ENCODE measurements at regions not wholly inside any gene's neighbourhood (a gene's known extent, or its start where the extent isn't known, plus 50 kb on each side); places are given as distances from the start of the nearest gene placed in this dataset.

- H3K36me3 ChIP-seq (ENCODE audit: control insufficient read depth in 3 of 3, insufficient read depth in 2 of 3, low read depth in 1 of 3, low read length in 3 of 3): no peaks in the 10 kb centered on the region
- FAIRE-seq: no peak
- no peaks in the 10 kb centered on the region for H3K9me3 ChIP-seq (ENCODE audit: control insufficient read depth in 2 of 2, insufficient read depth in 1 of 2, low read depth in 1 of 2, low read length in 1 of 2)
- WGBS, 3 donors: 9 to 54% (median 33%) methylated on average over 5 of the region's 5 CpGs
- no peak overlapping the region for H3K4me3 ChIP-seq (ENCODE audit: low read depth in 1 of 3, low read length in 3 of 3)
- no peaks in the 10 kb centered on the region for H3K27me3 ChIP-seq (ENCODE audit: control insufficient read depth in 3 of 3, insufficient read depth in 3 of 3, low read length in 3 of 3)
- H3K4me1 ChIP-seq (ENCODE audit: control insufficient read depth in 3 of 3, insufficient read depth in 2 of 3, low read depth in 1 of 3, low read length in 2 of 3): peaks cover 0 to 2% (median 0%) of the 10 kb centered on the region in 3 donors
- no peak overlapping the region for H3K27ac ChIP-seq (ENCODE audit: low read depth in 1 of 3, low read length in 2 of 3)
- peak; percentile 65 to 81 for DNase-seq
Measured at GRCh38 chr10:111207500-111207899, 130.7 kb downstream of the ADRA2A start.

- 77 to 85% (median 81%) methylated on average over 3 of the region's 3 CpGs for WGBS, 3 donors
- no peak overlapping the region for H3K4me3 ChIP-seq (ENCODE audit: low read depth in 1 of 3, low read length in 3 of 3)
- DNase-seq: no peak
- no peaks in the 10 kb centered on the region for H3K36me3 ChIP-seq (ENCODE audit: control insufficient read depth in 3 of 3, insufficient read depth in 2 of 3, low read depth in 1 of 3, low read length in 3 of 3)
- no peak overlapping the region for H3K27ac ChIP-seq (ENCODE audit: low read depth in 1 of 3, low read length in 2 of 3)
- H3K27me3 ChIP-seq (ENCODE audit: control insufficient read depth in 3 of 3, insufficient read depth in 3 of 3, low read length in 3 of 3): no peaks in the 10 kb centered on the region
- no peaks in the 10 kb centered on the region for H3K9me3 ChIP-seq (ENCODE audit: control insufficient read depth in 2 of 2, insufficient read depth in 1 of 2, low read depth in 1 of 2, low read length in 1 of 2)
- H3K4me1 ChIP-seq (ENCODE audit: control insufficient read depth in 3 of 3, insufficient read depth in 2 of 3, low read depth in 1 of 3, low read length in 2 of 3): peaks cover 0 to 2% (median 0%) of the 10 kb centered on the region in 3 donors
- no peak for FAIRE-seq
Measured at GRCh38 chr10:111208951-111209350, 132.1 kb downstream of the ADRA2A start.

- H3K4me1 ChIP-seq (ENCODE audit: control insufficient read depth in 3 of 3, insufficient read depth in 2 of 3, low read depth in 1 of 3, low read length in 2 of 3): peaks cover 0 to 2% (median 0%) of the 10 kb centered on the region in 3 donors
- DNase-seq (no peak), FAIRE-seq (no peak)
- H3K9me3 ChIP-seq (ENCODE audit: control insufficient read depth in 2 of 2, insufficient read depth in 1 of 2, low read depth in 1 of 2, low read length in 1 of 2): no peaks in the 10 kb centered on the region
- no peak overlapping the region for H3K4me3 ChIP-seq (ENCODE audit: low read depth in 1 of 3, low read length in 3 of 3)
- no peaks in the 10 kb centered on the region for H3K36me3 ChIP-seq (ENCODE audit: control insufficient read depth in 3 of 3, insufficient read depth in 2 of 3, low read depth in 1 of 3, low read length in 3 of 3)
- no peaks in the 10 kb centered on the region for H3K27me3 ChIP-seq (ENCODE audit: control insufficient read depth in 3 of 3, insufficient read depth in 3 of 3, low read length in 3 of 3)
- no peak overlapping the region for H3K27ac ChIP-seq (ENCODE audit: low read depth in 1 of 3, low read length in 2 of 3)
- 75 to 80% (median 75%) methylated on average over 5 of the region's 5 CpGs for WGBS, 3 donors
Measured at GRCh38 chr10:111209692-111210091, 132.9 kb downstream of the ADRA2A start.

- Histone ChIP-seq H3K4me1 (ENCODE audit: control insufficient read depth in 3 of 3, insufficient read depth in 2 of 3, low read depth in 1 of 3, low read length in 2 of 3) (peaks cover 0 to 2% (median 0%) of the 10 kb centered on the region in 3 donors), H3K27me3 (ENCODE audit: control insufficient read depth in 3 of 3, insufficient read depth in 3 of 3, low read length in 3 of 3) (no peaks in the 10 kb centered on the region), H3K36me3 (ENCODE audit: control insufficient read depth in 3 of 3, insufficient read depth in 2 of 3, low read depth in 1 of 3, low read length in 3 of 3) (no peaks in the 10 kb centered on the region), H3K9me3 (ENCODE audit: control insufficient read depth in 2 of 2, insufficient read depth in 1 of 2, low read depth in 1 of 2, low read length in 1 of 2) (no peaks in the 10 kb centered on the region), H3K4me3 (ENCODE audit: low read depth in 1 of 3, low read length in 3 of 3) (no peak overlapping the region), H3K27ac (ENCODE audit: low read depth in 1 of 3, low read length in 2 of 3) (no peak overlapping the region)
- peak in 1 of 2 donors; percentile 55 for DNase-seq
- no peak for FAIRE-seq
- WGBS, 3 donors: 13 to 49% (median 33%) methylated on average over 3 of the region's 3 CpGs
Measured at GRCh38 chr10:111211241-111211640, 134.4 kb downstream of the ADRA2A start.

GRCh38 chr10:111211706-111212105, 134.9 kb downstream of the ADRA2A start:
- no peaks in the 10 kb centered on the region for H3K27me3 ChIP-seq (ENCODE audit: control insufficient read depth in 3 of 3, insufficient read depth in 3 of 3, low read length in 3 of 3)
- FAIRE-seq: no peak
- H3K9me3 ChIP-seq (ENCODE audit: control insufficient read depth in 2 of 2, insufficient read depth in 1 of 2, low read depth in 1 of 2, low read length in 1 of 2): no peaks in the 10 kb centered on the region
- no peak overlapping the region for H3K4me3 ChIP-seq (ENCODE audit: low read depth in 1 of 3, low read length in 3 of 3)
- H3K27ac ChIP-seq (ENCODE audit: low read depth in 1 of 3, low read length in 2 of 3): no peak overlapping the region
- no peak for DNase-seq
- WGBS, 3 donors: 70 to 79% (median 74%) methylated on average over 3 of the region's 3 CpGs
- no peaks in the 10 kb centered on the region for H3K36me3 ChIP-seq (ENCODE audit: control insufficient read depth in 3 of 3, insufficient read depth in 2 of 3, low read depth in 1 of 3, low read length in 3 of 3)
- peaks cover 0 to 2% (median 0%) of the 10 kb centered on the region in 3 donors for H3K4me1 ChIP-seq (ENCODE audit: control insufficient read depth in 3 of 3, insufficient read depth in 2 of 3, low read depth in 1 of 3, low read length in 2 of 3)

- peaks cover 0 to 5% (median 2%) of the 10 kb centered on the region in 3 donors for H3K27me3 ChIP-seq (ENCODE audit: control insufficient read depth in 3 of 3, insufficient read depth in 3 of 3, low read length in 3 of 3)
- 74 to 85% (median 77%) methylated on average over 10 of the region's 10 CpGs for WGBS, 3 donors
- H3K4me3 ChIP-seq (ENCODE audit: low read depth in 1 of 3, low read length in 3 of 3): no peak overlapping the region
- FAIRE-seq: no peak
- DNase-seq: no peak
- H3K27ac ChIP-seq (ENCODE audit: low read depth in 1 of 3, low read length in 2 of 3): no peak overlapping the region
- no peaks in the 10 kb centered on the region for H3K36me3 ChIP-seq (ENCODE audit: control insufficient read depth in 3 of 3, insufficient read depth in 2 of 3, low read depth in 1 of 3, low read length in 3 of 3)
- no peaks in the 10 kb centered on the region for H3K9me3 ChIP-seq (ENCODE audit: control insufficient read depth in 2 of 2, insufficient read depth in 1 of 2, low read depth in 1 of 2, low read length in 1 of 2)
- H3K4me1 ChIP-seq (ENCODE audit: control insufficient read depth in 3 of 3, insufficient read depth in 2 of 3, low read depth in 1 of 3, low read length in 2 of 3): no peaks in the 10 kb centered on the region
Measured at GRCh38 chr10:111221682-111222480, 145.1 kb downstream of the ADRA2A start.

GRCh38 chr10:111222961-111223360, 146.1 kb downstream of the ADRA2A start:
- no peak for DNase-seq
- Histone ChIP-seq H3K27me3 (ENCODE audit: control insufficient read depth in 3 of 3, insufficient read depth in 3 of 3, low read length in 3 of 3) (peaks cover 0 to 5% (median 2%) of the 10 kb centered on the region in 3 donors), H3K36me3 (ENCODE audit: control insufficient read depth in 3 of 3, insufficient read depth in 2 of 3, low read depth in 1 of 3, low read length in 3 of 3) (no peaks in the 10 kb centered on the region), H3K4me1 (ENCODE audit: control insufficient read depth in 3 of 3, insufficient read depth in 2 of 3, low read depth in 1 of 3, low read length in 2 of 3) (no peaks in the 10 kb centered on the region), H3K4me3 (ENCODE audit: low read depth in 1 of 3, low read length in 3 of 3) (no peak overlapping the region), H3K27ac (ENCODE audit: low read depth in 1 of 3, low read length in 2 of 3) (no peak overlapping the region), H3K9me3 (ENCODE audit: control insufficient read depth in 2 of 2, insufficient read depth in 1 of 2, low read depth in 1 of 2, low read length in 1 of 2) (no peaks in the 10 kb centered on the region)
- WGBS, 3 donors: 67 to 78% (median 75%) methylated on average over 4 of the region's 4 CpGs
- no peak for FAIRE-seq

- H3K36me3 ChIP-seq (ENCODE audit: control insufficient read depth in 3 of 3, insufficient read depth in 2 of 3, low read depth in 1 of 3, low read length in 3 of 3): no peaks in the 10 kb centered on the region
- no peak overlapping the region for H3K4me3 ChIP-seq (ENCODE audit: low read depth in 1 of 3, low read length in 3 of 3)
- H3K4me1 ChIP-seq (ENCODE audit: control insufficient read depth in 3 of 3, insufficient read depth in 2 of 3, low read depth in 1 of 3, low read length in 2 of 3): no peaks in the 10 kb centered on the region
- no peak overlapping the region for H3K27ac ChIP-seq (ENCODE audit: low read depth in 1 of 3, low read length in 2 of 3)
- FAIRE-seq: no peak
- 26 to 43% (median 35%) methylated on average over 5 of the region's 5 CpGs for WGBS, 3 donors
- H3K9me3 ChIP-seq (ENCODE audit: control insufficient read depth in 2 of 2, insufficient read depth in 1 of 2, low read depth in 1 of 2, low read length in 1 of 2): no peaks in the 10 kb centered on the region
- DNase-seq: no peak
- H3K27me3 ChIP-seq (ENCODE audit: control insufficient read depth in 3 of 3, insufficient read depth in 3 of 3, low read length in 3 of 3): peaks cover 0 to 3% (median 0%) of the 10 kb centered on the region in 3 donors
Measured at GRCh38 chr10:111231779-111232178, 154.9 kb downstream of the ADRA2A start.

Measured in small intestine (tissue), 7 donors.